GM18951 (cell line): ENCODE measurements at regions not wholly inside any gene's neighbourhood (a gene's known extent, or its start where the extent isn't known, plus 50 kb on each side); places are given as distances from the start of the nearest gene placed in this dataset.

Source experiments
- POLR2A ChIP-seq: IDR thresholded peaks from 4 replicates; pipeline ENCODE4 v1.6.1; 2011; ENCODE audit warnings: mild to moderate bottlenecking; ENCODE audit not compliant: insufficient read length, insufficient read depth; ENCODE audit errors: extremely low read depth
- in situ Hi-C: fragments of 300-500 bp; cut with MboI; formaldehyde crosslinking; loops from one replicate; pipeline ENCODE4 v1.12.0; 2022; ENCODE audit warnings: low sequenced_read_pairs, mixed read lengths, inconsistent platforms; ENCODE audit not compliant: unreplicated experiment

- in situ Hi-C loops = no loop called here
Measured at GRCh38 chr5:174818430-174818829, 94.0 kb downstream of the MSX2 start.

GRCh38 chr5:174817610-174818009, 93.2 kb downstream of the MSX2 start:
- no peak for TF ChIP-seq POLR2A
- in situ Hi-C loops = no loop called here

More at GRCh38 chr5:174818430-174818829, 94.0 kb downstream of the MSX2 start:
- no peak for TF ChIP-seq POLR2A

GRCh38 chr5:174816858-174817257, 92.5 kb downstream of the MSX2 start:
- in situ Hi-C loops = no loop called here
- TF ChIP-seq POLR2A = no peak

- TF ChIP-seq POLR2A = no peak
- in situ Hi-C loops = no loop called here
Measured at GRCh38 chr5:174811438-174811837, 87.1 kb downstream of the MSX2 start.

- in situ Hi-C loops = no loop called here
Measured at GRCh38 chr5:174810796-174811195, 86.4 kb downstream of the MSX2 start.

GRCh38 chr5:174807471-174807870, 83.1 kb downstream of the MSX2 start:
- no peak for TF ChIP-seq POLR2A
- in situ Hi-C loops = no loop called here

More at GRCh38 chr5:174810796-174811195, 86.4 kb downstream of the MSX2 start:
- TF ChIP-seq POLR2A = no peak

- in situ Hi-C loops = no loop called here
- TF ChIP-seq POLR2A = no peak
Measured at GRCh38 chr5:174806729-174807128, 82.3 kb downstream of the MSX2 start.

GRCh38 chr5:174801798-174802197, 77.4 kb downstream of the MSX2 start:
- in situ Hi-C loops = no loop called here
- no peak for TF ChIP-seq POLR2A

- TF ChIP-seq POLR2A = no peak
- in situ Hi-C loops = no loop called here
Measured at GRCh38 chr5:174800435-174800834, 76.1 kb downstream of the MSX2 start.

GRCh38 chr5:174799121-174799520, 74.7 kb downstream of the MSX2 start:
- in situ Hi-C loops = loop anchor here (10.0 kb wide), 1 partner anchor 384 kb away; no protein-coding TSS in a partner anchor
- TF ChIP-seq POLR2A = no peak

- in situ Hi-C loops = loop anchor here (10.0 kb wide), 1 partner anchor 384 kb away; no protein-coding TSS in a partner anchor
- no peak for TF ChIP-seq POLR2A
Measured at GRCh38 chr5:174798551-174798951, 74.2 kb downstream of the MSX2 start.

- TF ChIP-seq POLR2A = no peak
- in situ Hi-C loops = loop anchor here (10.0 kb wide), 1 partner anchor 382 kb away; no protein-coding TSS in a partner anchor
Measured at GRCh38 chr5:174796711-174797192, 72.4 kb downstream of the MSX2 start.

- TF ChIP-seq POLR2A = no peak
- in situ Hi-C loops = loop anchor here (10.0 kb wide), 1 partner anchor 380 kb away; no protein-coding TSS in a partner anchor
Measured at GRCh38 chr5:174794931-174795672, 70.7 kb downstream of the MSX2 start.
